IMR-90 (cell line): ENCODE measurements at regions not wholly inside any gene's neighbourhood (a gene's known extent, or its start where the extent isn't known, plus 50 kb on each side); places are given as distances from the start of the nearest gene placed in this dataset.

Source experiments
- ATAC-seq: fragments of 200-7000 bp; cut with Tn5 transposase; 2 replicates; pipeline ENCODE4 v1.9.1; 2020; ENCODE audit warnings: low read depth, mild to moderate bottlenecking, moderate library complexity
- BruUV-seq: library from RNA; stranded (reverse); fragments of 400-500 nt; replicated peaks from 2 replicates; lab custom pipeline; 2021; lab: Mats Ljungman, UMichigan
- CTCF ChIA-PET: fragments of 300-600 bp; formaldehyde crosslinking; extraction: SDS; loops from one replicate; lab custom pipeline; 2021; ENCODE audit warnings: antibody characterized with exemption; lab: Yijun Ruan, JAX
- POLR2A ChIA-PET: fragments of 300-600 bp; sonication (Branson Sonifier 250); formaldehyde crosslinking; loops from one replicate; lab custom pipeline; 2022; ENCODE audit warnings: antibody characterized with exemption; ENCODE audit not compliant: unreplicated experiment; lab: Charles Lee
- DNase-seq: peaks from one replicate; pipeline ENCODE4 v3.0.0; 2013
- H2AFZ ChIP-seq: replicated peaks from 2 replicates; pipeline ENCODE3; 2013; ENCODE audit warnings: low read length, mild to moderate bottlenecking; ENCODE audit not compliant: poor library complexity
- H2AK5ac ChIP-seq: 2 replicates; pipeline ENCODE4 v1.6.1; 2013; ENCODE audit warnings: low read depth, low read length, inconsistent platforms
- H2AK9ac ChIP-seq: replicated peaks from 2 replicates; pipeline ENCODE3; 2013; ENCODE audit warnings: mild to moderate bottlenecking, low read depth, low read length, moderate library complexity; ENCODE audit not compliant: poor library complexity
- H2BK120ac ChIP-seq: 2 replicates; pipeline ENCODE4 v1.6.1; 2013; ENCODE audit warnings: low read depth, low read length, inconsistent platforms
- H2BK15ac ChIP-seq: 3 replicates; pipeline ENCODE4 v1.6.1; 2013; ENCODE audit warnings: low read depth, low read length, inconsistent platforms
- H2BK20ac ChIP-seq: 2 replicates; pipeline ENCODE4 v1.6.1; 2013; ENCODE audit warnings: low read depth, mild to moderate bottlenecking, inconsistent platforms, low read length, moderate library complexity
- H2BK5ac ChIP-seq: 2 replicates; pipeline ENCODE4 v1.6.1; 2013; ENCODE audit warnings: mild to moderate bottlenecking, low read depth, low read length, inconsistent platforms; ENCODE audit not compliant: poor library complexity, severe bottlenecking
- H3K14ac ChIP-seq: replicated peaks from 2 replicates; pipeline ENCODE4 v1.6.1; 2013; ENCODE audit warnings: low read depth, low read length, inconsistent platforms
- H3K18ac ChIP-seq: 2 replicates; pipeline ENCODE4 v1.6.1; 2013; ENCODE audit warnings: low read depth, low read length, control low read depth
- H3K23ac ChIP-seq: 2 replicates; pipeline ENCODE4 v1.6.1; 2013; ENCODE audit warnings: low read depth, low read length, inconsistent platforms
- H3K27ac ChIP-seq: 2 replicates; pipeline ENCODE4 v1.5.1; 2013; ENCODE audit warnings: mild to moderate bottlenecking, control low read depth, low read length; ENCODE audit not compliant: insufficient read depth
- H3K27me3 ChIP-seq: 2 replicates; pipeline ENCODE4 v1.6.1; 2013; ENCODE audit warnings: low read length; ENCODE audit not compliant: control insufficient read depth, insufficient read depth
- H3K36me3 ChIP-seq: 2 replicates; pipeline ENCODE4 v1.6.1; 2013; ENCODE audit warnings: low read length, mixed read lengths; ENCODE audit not compliant: control insufficient read depth, insufficient read depth
- H3K4ac ChIP-seq: 2 replicates; pipeline ENCODE4 v1.6.1; 2013; ENCODE audit warnings: low read depth, low read length, inconsistent platforms
- H3K4me1 ChIP-seq: 2 replicates; pipeline ENCODE4 v1.6.1; 2013; ENCODE audit warnings: low read length, mixed read lengths; ENCODE audit not compliant: control insufficient read depth, insufficient read depth
- H3K4me2 ChIP-seq: 2 replicates; pipeline ENCODE4 v1.6.1; 2013; ENCODE audit warnings: low read depth, mild to moderate bottlenecking, control low read depth, low read length, moderate library complexity
- H3K4me3 ChIP-seq: 2 replicates; pipeline ENCODE4 v1.5.1; 2013; ENCODE audit warnings: low read depth, mild to moderate bottlenecking, control low read depth, low read length, moderate library complexity; ENCODE audit not compliant: insufficient read depth
- H3K56ac ChIP-seq: 2 replicates; pipeline ENCODE4 v1.6.1; 2013; ENCODE audit warnings: low read length, inconsistent platforms; ENCODE audit not compliant: insufficient read depth; ENCODE audit errors: extremely low read depth
- H3K79me1 ChIP-seq, 2 experiments: 2 replicates each; pipeline ENCODE4 v1.6.1; 2013; ENCODE audit warnings: low read length in 2 of 2, inconsistent platforms in 1 of 2, low read depth in 1 of 2
- H3K9ac ChIP-seq: 2 replicates; pipeline ENCODE4 v1.6.1; 2013; ENCODE audit warnings: low read depth, low read length, control low read depth
- H3K9me1 ChIP-seq: 2 replicates; pipeline ENCODE4 v1.6.1; 2013; ENCODE audit warnings: low read length, inconsistent platforms; ENCODE audit not compliant: insufficient read depth
- H3K9me3 ChIP-seq: 2 replicates; pipeline ENCODE4 v1.6.1; 2013; ENCODE audit warnings: low read length; ENCODE audit not compliant: control insufficient read depth, insufficient read depth
- H4K20me1 ChIP-seq: 2 replicates; pipeline ENCODE4 v1.6.1; 2013; ENCODE audit warnings: low read length, inconsistent platforms; ENCODE audit not compliant: insufficient read depth
- H4K5ac ChIP-seq: 2 replicates; pipeline ENCODE4 v1.6.1; 2013; ENCODE audit warnings: mild to moderate bottlenecking, low read depth, low read length, control low read depth
- H4K8ac ChIP-seq, 2 experiments: 2 replicates each; pipeline ENCODE4 v1.6.1; 2013; ENCODE audit warnings: low read depth in 2 of 2, low read length in 2 of 2, control low read depth in 1 of 2, inconsistent platforms in 1 of 2
- H4K91ac ChIP-seq: 2 replicates; pipeline ENCODE4 v1.6.1; 2013; ENCODE audit warnings: low read depth, low read length, inconsistent platforms; ENCODE audit not compliant: insufficient read depth
- BHLHE40 ChIP-seq: fragments of 150-350 bp; IDR thresholded peaks from 2 replicates; pipeline ENCODE4 v1.6.1; 2016; ENCODE audit warnings: mild to moderate bottlenecking, low read depth, low read length
- CEBPB ChIP-seq: IDR thresholded peaks from 2 replicates; pipeline ENCODE4 v1.6.1; 2012; ENCODE audit warnings: low read depth, low read length, improper control_type of control experiment
- CHD1 ChIP-seq: IDR thresholded peaks from 2 replicates; pipeline ENCODE4 v1.6.1; 2012; ENCODE audit warnings: low read depth, low read length, improper control_type of control experiment
- FOS ChIP-seq: fragments of 150-350 bp; IDR thresholded peaks from 2 replicates; pipeline ENCODE4 v1.6.1; 2016; ENCODE audit warnings: low read depth, low read length
- MAFK ChIP-seq: IDR thresholded peaks from 2 replicates; pipeline ENCODE4 v1.6.1; 2012; ENCODE audit warnings: low read depth, low read length, improper control_type of control experiment
- MAZ ChIP-seq: IDR thresholded peaks from 2 replicates; pipeline ENCODE4 v1.6.1; 2012; ENCODE audit warnings: low read depth, mild to moderate bottlenecking, low read length, improper control_type of control experiment, moderate library complexity, borderline replicate concordance
- MXI1 ChIP-seq: IDR thresholded peaks from 2 replicates; pipeline ENCODE4 v1.6.1; 2012; ENCODE audit warnings: low read depth, mild to moderate bottlenecking, low read length, moderate library complexity, borderline replicate concordance
- NFE2L2 ChIP-seq: fragments of 150-350 bp; IDR thresholded peaks from 2 replicates; pipeline ENCODE4 v1.6.1; 2016; ENCODE audit warnings: low read depth, mild to moderate bottlenecking, low read length
- POLR2A ChIP-seq: IDR thresholded peaks from 2 replicates; pipeline ENCODE4 v1.6.1; 2012; ENCODE audit warnings: mild to moderate bottlenecking, low read depth, low read length
- RAD21 ChIP-seq: IDR thresholded peaks from 2 replicates; pipeline ENCODE4 v1.6.1; 2012; ENCODE audit warnings: low read length, improper control_type of control experiment
- RCOR1 ChIP-seq: IDR thresholded peaks from 2 replicates; pipeline ENCODE4 v1.6.1; 2012; ENCODE audit warnings: mild to moderate bottlenecking, low read length, improper control_type of control experiment; ENCODE audit not compliant: insufficient replicate concordance
- SMC3 ChIP-seq: fragments of 150-350 bp; IDR thresholded peaks from 2 replicates; pipeline ENCODE4 v1.6.1; 2016; ENCODE audit warnings: low read depth, mild to moderate bottlenecking, antibody characterized with exemption, low read length, moderate library complexity
- WGBS, 2 experiments: methylation state at CpG; one replicate each; pipeline versions ENCODE4 v1.1.5 to v1.1.7; 2013; ENCODE audit warnings: missing lambda C conversion rate in 2 of 2; ENCODE audit not compliant: insufficient read length in 1 of 2; ENCODE audit errors: extremely low coverage in 2 of 2; 5-methylcytosine and 5-hydroxymethylcytosine counted together
- dilution Hi-C: fragments of 300-500 bp; cut with HindIII; formaldehyde crosslinking; loops from one replicate; pipeline ENCODE4 v1.14.3; 2018; ENCODE audit warnings: low sequenced_read_pairs; ENCODE audit not compliant: unreplicated experiment
- in situ Hi-C: fragments of 300-500 bp; cut with MboI; formaldehyde crosslinking; loops from 3 replicates; pipeline ENCODE4 v1.14.3; 2019; ENCODE audit warnings: low sequenced_read_pairs, inconsistent platforms, mixed read lengths
- intact Hi-C: fragments of 100-400 bp; cut with micrococcal nuclease; formaldehyde crosslinking; loops from 2 replicates; pipeline ENCODE4 v1.10.0; 2022
- TF ChIP-seq, protein P1 (sequence below): fragments of 150-350 bp; IDR thresholded peaks from 2 replicates; pipeline ENCODE4 v1.6.1; 2017; ENCODE audit warnings: mild to moderate bottlenecking, antibody characterized with exemption, low read length, low read depth
- TF ChIP-seq, protein P2 (sequence below): fragments of 150-350 bp; IDR thresholded peaks from 2 replicates; pipeline ENCODE4 v1.6.1; 2016; ENCODE audit warnings: low read depth, mild to moderate bottlenecking, low read length, moderate library complexity, borderline replicate concordance
- TF ChIP-seq, protein P3 (sequence below): conservative IDR thresholded peaks from 2 replicates; pipeline ENCODE4 v1.5.1; 2012; ENCODE audit warnings: mild to moderate bottlenecking, low read depth, low read length, improper control_type of control experiment

DNA sequence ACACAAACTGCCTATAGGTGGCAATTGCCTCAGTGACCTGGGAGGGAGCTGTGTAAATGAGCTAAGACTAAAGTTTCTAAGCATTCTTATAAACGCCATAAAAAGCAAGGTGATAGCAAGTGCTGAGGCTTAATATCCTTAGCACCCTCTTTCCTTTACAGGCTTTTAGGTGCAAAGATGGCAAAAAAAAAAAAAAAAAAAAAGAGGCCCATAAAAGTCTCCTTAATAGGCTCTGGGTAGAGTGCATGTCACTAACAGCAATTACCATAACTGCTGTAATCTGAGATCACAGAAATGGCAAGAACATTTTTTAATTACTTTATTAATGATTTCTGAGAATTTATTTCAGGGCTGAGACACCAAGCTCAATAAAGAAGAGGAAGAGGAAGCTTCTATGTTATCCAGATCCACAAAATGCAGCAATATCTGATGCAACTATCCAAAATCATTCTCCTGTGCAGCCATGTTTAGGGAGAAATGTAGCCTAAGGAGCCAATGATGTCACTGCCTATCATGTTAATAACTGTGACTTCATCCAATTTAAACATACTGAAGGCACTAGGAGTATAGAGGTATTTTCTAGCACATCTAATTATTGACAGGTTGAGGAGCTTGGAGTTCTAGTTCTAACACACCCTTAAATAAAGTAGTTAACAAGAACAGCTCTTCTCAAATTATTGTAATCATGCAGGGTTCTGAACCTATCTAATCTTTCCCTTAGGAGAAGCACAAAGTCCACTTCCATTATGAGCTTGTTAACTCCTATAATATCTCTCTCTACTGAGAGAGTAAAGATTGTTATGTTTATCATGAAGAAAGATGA lies 804.3 kb upstream of the ACVR2A start:
- no peak overlapping the region for H3K9ac ChIP-seq
- H3K27me3 ChIP-seq: no peaks in the 10 kb centered on the region
- no peak overlapping the region for H3K14ac ChIP-seq
- BruUV-seq: no TSS peak
- in situ Hi-C loops: no loop called here
- no peak overlapping the region for H2BK15ac ChIP-seq
- H3K9me3 ChIP-seq: no peaks in the 10 kb centered on the region
- dilution Hi-C loops: no loop called here
- H3K79me1 ChIP-seq: no peaks in the 10 kb centered on the region
- no peak overlapping the region for H2AK9ac ChIP-seq
- H3K18ac ChIP-seq: no peak overlapping the region
- ATAC-seq: no peak
- no peak overlapping the region for H2AFZ ChIP-seq
- no peak overlapping the region for H3K4me2 ChIP-seq
- no CpG with 5 or more reads among the region's 1 CpG for WGBS, 2 experiments
- DNase-seq: no peak
- no peaks in the 10 kb centered on the region for H3K36me3 ChIP-seq
- no peak overlapping the region for H3K4ac ChIP-seq
- H3K56ac ChIP-seq: no peak overlapping the region
- H2BK120ac ChIP-seq: no peak overlapping the region
- no peaks in the 10 kb centered on the region for H4K20me1 ChIP-seq
- no peak overlapping the region for H3K23ac ChIP-seq
- no peak for TF ChIP-seq CHD1
- TF ChIP-seq BHLHE40: no peak
- TF ChIP-seq, protein P1, sequence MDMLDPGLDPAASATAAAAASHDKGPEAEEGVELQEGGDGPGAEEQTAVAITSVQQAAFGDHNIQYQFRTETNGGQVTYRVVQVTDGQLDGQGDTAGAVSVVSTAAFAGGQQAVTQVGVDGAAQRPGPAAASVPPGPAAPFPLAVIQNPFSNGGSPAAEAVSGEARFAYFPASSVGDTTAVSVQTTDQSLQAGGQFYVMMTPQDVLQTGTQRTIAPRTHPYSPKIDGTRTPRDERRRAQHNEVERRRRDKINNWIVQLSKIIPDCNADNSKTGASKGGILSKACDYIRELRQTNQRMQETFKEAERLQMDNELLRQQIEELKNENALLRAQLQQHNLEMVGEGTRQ: no peak
- no peak for TF ChIP-seq SMC3
- TF ChIP-seq MXI1: no peak
- no peak for TF ChIP-seq CEBPB
- no peak for TF ChIP-seq MAFK
- TF ChIP-seq MAZ: no peak
- TF ChIP-seq, protein P2, sequence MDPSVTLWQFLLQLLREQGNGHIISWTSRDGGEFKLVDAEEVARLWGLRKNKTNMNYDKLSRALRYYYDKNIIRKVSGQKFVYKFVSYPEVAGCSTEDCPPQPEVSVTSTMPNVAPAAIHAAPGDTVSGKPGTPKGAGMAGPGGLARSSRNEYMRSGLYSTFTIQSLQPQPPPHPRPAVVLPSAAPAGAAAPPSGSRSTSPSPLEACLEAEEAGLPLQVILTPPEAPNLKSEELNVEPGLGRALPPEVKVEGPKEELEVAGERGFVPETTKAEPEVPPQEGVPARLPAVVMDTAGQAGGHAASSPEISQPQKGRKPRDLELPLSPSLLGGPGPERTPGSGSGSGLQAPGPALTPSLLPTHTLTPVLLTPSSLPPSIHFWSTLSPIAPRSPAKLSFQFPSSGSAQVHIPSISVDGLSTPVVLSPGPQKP: no peak
- no peak for TF ChIP-seq RCOR1
- no peak for TF ChIP-seq NFE2L2
- TF ChIP-seq, protein P3, sequence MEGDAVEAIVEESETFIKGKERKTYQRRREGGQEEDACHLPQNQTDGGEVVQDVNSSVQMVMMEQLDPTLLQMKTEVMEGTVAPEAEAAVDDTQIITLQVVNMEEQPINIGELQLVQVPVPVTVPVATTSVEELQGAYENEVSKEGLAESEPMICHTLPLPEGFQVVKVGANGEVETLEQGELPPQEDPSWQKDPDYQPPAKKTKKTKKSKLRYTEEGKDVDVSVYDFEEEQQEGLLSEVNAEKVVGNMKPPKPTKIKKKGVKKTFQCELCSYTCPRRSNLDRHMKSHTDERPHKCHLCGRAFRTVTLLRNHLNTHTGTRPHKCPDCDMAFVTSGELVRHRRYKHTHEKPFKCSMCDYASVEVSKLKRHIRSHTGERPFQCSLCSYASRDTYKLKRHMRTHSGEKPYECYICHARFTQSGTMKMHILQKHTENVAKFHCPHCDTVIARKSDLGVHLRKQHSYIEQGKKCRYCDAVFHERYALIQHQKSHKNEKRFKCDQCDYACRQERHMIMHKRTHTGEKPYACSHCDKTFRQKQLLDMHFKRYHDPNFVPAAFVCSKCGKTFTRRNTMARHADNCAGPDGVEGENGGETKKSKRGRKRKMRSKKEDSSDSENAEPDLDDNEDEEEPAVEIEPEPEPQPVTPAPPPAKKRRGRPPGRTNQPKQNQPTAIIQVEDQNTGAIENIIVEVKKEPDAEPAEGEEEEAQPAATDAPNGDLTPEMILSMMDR: no peak
- no peak for TF ChIP-seq FOS
- no peak for TF ChIP-seq RAD21
- TF ChIP-seq POLR2A: no peak
- H3K4me1 ChIP-seq: no peaks in the 10 kb centered on the region
- H2BK20ac ChIP-seq: no peak overlapping the region
- H2AK5ac ChIP-seq: no peak overlapping the region
- H3K9me1 ChIP-seq: no peaks in the 10 kb centered on the region
- no peak overlapping the region for H4K91ac ChIP-seq
- no peak overlapping the region for H3K27ac ChIP-seq
- H4K8ac ChIP-seq: no peak overlapping the region
- ChIA-PET CTCF (interaction anchor here (0.7 kb wide), 1 partner anchor 1867 kb away, joined by 4 read pairs; no protein-coding TSS in a partner anchor), POLR2A (no interaction called here)
- no peak overlapping the region for H2BK5ac ChIP-seq
- intact Hi-C loops: no loop called here
- no peak overlapping the region for H3K4me3 ChIP-seq
- no peak overlapping the region for H4K5ac ChIP-seq
